Uterus (tissue), 2 donors: ENCODE measurements at regions not wholly inside any gene's neighbourhood (a gene's known extent, or its start where the extent isn't known, plus 50 kb on each side); places are given as distances from the start of the nearest gene placed in this dataset.

Source experiments
- CTCF ChIP-seq, 4 experiments: fragments of 200-600 bp in 2 of 4; fragments of 450-650 bp in 2 of 4; sonication (generic) in 2 of 4; IDR thresholded peaks; one replicate each; pipeline ENCODE4 v1.5.1; 2016 to 2019; ENCODE audit warnings: antibody characterized with exemption in 4 of 4, mild to moderate bottlenecking in 2 of 4, moderate library complexity in 1 of 4
- POLR2A ChIP-seq, 2 donors: fragments of 450-650 bp; IDR thresholded peaks; one replicate each; pipeline ENCODE4 v1.6.1; 2016; ENCODE audit warnings: antibody characterized with exemption in 2 of 2, mild to moderate bottlenecking in 1 of 2, moderate library complexity in 1 of 2

GRCh38 chr11:13215149-13215548, 62.4 kb upstream of the BMAL1 start:
- TF ChIP-seq POLR2A (IDR thresholded peaks at IDR 0.05) (no peak), CTCF (IDR thresholded peaks at IDR 0.05) (no peak)
